Muscle of arm (tissue), 1 donor: ENCODE measurements at regions not wholly inside any gene's neighbourhood (a gene's known extent, or its start where the extent isn't known, plus 50 kb on each side); places are given as distances from the start of the nearest gene placed in this dataset.

Source experiments
- DNase-seq: peaks from one replicate; pipeline ENCODE4 v3.0.0-alpha.2; 2013

DNA sequence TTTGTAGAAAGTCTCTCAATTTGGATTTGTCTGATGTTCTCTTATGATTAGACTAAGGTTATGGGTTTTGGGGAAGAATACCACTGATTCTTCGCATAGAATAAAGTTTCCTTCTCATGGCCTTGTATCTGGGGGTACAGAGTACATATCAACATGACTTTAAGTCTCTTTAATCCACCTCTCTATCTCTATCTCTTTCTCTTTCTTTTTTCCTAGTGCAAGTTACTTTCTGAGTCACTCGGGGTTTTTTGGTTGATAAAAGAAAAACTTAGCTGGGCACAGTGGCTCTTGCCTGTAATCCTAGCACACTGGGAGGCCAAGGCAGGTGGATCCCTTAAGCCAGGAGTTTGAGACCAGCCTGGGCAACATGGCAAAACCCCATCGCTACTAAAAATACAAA, 100.1 kb upstream of the MAP4K3 start:
- no peak for DNase-seq

DNA sequence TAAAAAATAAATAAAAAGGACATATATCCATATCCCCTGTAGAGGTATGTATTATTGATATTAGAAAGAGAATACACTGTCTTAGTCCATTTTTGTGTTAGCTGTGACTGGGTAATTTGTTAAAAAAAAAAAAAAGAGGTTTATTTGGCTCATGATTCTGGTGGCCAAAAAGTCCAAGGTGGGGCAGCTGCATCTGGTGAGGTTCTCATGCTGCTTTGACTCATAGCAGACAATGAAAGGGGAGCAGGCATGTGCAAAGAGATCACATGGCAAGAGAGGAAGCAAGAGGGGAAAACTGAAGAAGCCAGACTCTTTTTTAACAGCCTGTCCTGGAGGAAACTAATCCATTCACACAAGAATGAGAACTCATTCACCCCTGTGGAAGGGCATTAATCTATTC, 101.6 kb upstream of the MAP4K3 start:
- DNase-seq: no peak

DNA sequence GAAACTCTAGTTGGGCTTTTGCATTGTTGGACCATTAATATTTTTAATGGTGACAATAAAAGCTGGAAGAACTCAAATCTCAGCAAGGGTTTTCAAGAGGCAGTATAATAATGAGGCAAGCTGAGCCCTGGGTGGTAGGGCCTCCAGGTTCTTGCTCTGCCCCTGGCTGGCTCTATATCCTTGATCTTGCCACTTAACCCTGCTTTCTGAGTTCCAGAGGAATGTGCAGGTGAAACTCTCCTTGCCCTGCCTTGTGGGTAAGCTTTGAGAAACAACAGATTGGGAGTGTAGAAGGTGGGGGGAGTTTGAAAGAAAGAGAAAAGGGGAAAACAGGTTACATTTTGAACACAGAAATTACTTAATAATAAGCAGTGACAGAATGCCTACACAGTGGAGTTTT, 103.3 kb upstream of the MAP4K3 start:
- DNase-seq: no peak

DNA sequence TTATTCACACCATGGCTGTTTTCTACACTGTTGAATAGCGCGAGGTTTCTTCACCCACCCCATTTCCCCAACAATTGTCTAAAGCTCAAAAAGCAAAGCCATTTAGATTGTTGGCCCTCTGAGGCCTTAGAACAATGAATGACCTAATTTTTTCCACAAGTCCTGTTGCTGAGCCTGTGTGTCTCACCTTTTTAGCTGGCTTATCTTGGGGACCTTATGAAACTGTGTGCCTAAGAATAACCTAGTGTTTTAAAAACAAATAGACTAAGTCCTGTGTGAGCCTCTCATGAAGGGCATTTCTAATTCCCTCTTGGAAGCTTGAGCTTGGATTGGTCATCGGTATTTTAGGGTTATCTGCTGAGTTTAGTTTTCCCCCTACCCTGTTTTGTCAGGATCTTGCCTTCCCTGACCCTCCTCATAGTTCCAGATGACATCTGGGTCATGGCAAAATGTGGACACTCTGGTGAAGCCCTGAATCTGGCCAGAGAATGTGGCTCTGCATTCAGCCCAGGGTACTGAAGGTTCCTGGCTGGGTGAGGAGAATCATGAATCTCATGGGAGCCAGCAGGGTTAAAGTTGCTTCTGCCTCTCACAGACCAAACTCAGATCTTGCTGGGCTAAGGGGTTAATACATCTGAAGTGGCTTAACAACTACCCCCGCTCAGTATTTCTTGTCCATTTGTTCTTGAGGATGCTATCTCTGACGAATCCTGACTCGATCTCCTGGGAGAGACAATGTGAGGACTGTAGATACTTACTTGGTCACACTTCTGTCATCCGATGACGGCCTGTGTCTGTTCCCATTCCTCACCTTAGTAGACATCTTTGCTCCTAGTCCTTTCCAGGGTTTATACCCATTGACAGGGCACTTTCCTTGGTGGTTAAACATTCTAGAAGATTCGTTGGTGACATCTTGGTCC, 104.2 kb upstream of the MAP4K3 start:
- no peak for DNase-seq

DNA sequence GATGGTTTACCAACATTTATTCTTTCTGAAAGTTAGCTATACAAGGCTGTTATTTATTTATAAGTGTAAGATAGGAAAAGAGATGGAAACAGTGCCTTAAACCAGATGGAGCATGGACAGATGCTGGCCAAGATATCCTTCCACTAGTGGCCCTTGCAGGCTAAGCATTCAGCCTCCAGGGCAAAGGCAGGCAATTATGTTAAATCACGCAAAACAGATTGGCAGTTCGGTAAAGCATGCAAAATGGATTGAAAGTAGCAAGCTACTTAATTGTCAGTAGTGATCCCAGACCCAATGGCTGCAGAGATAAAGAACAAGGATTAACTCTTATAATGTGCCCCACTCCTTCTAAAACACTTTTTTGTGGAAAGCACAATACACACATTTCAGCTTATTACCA, 105.4 kb upstream of the MAP4K3 start:
- DNase-seq: no peak

DNA sequence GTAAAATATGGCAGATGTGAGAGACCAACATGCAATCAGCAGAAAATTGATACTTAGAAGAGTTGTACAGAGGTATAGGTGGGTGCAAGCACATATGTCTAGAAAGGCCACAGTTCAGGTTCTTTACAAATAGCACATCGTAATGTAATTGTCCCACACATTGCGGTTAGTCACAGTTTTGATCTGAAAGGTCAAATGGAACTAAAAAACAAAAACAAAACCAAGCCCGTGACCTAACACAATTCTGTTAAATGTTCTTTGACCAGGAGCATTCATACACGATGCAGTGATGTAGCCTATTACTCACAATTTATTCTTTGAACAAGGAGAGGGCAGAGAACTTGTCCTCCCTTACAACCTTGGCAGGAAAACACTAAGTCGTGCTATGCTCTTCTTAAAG, 108.9 kb upstream of the MAP4K3 start:
- no peak for DNase-seq

DNA sequence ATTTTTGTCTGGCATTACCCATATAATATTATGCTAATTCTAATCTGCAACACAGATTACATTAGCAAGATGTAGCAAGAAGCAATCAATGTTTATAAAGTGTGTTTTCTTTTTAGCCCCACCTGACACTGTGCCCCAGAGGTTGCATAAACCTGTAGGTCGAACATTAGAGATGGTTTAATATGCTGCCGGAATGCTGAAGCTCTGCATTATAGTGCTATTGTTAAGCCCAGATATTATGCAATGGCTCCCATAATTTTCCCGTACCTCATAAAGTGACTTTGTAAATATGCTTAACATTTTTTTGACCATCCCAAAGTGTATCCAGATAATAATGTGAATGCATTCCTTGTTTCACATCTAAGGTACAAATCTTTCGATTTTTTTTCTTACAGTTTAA, 109.3 kb upstream of the MAP4K3 start:
- no peak for DNase-seq

DNA sequence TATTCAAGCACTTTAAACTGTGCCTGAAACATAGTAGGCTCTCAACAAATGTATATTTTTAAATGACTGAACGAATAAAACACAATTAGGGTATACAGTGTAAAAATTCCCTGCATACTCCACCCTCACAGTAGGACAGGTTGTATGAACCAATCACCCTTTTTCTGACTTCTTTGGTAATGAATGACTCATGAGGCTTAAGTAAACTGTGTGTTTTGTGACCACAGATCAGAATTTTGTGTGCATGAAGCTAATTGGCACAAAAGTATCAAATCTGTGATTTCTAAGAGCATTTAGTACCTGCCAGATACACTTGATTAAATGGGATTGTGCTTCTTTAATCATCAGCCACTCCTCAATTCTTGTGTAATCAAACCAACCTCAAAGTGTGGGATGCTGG, 109.9 kb upstream of the MAP4K3 start:
- no peak for DNase-seq

DNA sequence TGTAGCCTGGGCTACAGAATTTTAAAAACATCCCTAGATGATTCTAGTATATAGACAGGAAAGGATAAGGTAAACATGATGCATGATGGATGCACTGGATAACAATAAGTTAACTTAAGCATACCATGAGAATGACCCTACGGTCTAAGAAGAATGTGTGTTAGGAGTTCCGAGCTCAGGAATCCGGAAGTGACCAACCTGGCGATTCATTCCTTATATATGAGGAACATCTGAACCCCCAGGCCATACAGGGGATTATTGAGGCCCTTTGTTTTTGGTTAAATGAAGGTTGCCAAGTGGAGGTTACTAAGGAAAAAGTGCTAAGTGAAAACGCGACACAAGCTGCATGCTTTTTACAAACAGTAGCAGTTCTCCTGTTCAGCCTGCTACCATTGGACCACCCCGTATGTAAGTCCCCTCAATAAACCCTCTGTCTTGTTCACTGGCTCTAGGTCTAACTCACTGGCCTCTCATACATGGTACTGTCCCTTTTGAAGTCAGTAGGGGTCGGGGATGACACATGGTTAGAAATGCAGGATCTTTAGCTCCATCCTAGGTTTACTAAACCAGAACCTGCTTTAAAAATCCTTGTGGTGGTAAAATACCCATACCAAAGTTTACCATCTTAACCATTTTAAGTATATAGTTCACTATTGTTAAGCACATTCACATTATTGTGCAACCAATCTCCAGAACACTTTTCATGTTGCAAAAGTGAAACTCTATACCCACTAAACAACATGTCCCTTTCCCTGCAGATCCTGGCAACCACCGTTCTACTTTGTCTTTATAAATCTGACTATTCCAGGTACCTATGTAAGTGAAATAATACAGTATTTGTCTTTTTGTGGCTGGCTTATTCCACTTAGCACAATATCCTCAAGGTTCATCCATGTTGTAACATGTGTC, 111.0 kb upstream of the MAP4K3 start:
- DNase-seq: no peak

DNA sequence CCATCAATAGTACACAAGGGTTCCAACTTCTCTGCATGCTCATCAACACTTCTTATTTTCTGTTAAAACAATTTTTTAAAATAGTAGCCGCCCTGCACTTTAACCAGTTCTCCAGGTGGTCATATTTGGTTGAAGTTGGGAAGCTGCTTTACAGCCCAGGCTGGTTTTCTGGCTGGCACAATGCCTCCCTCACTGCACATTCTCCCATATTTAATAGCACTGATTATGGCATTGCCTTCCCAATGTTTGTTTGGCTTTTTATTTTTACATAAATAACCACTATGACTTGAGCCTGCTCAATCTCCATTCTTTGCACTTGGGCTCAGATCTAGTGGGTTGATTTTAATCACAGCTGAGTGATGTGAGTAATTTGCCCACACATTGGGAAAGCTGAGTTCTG, 111.9 kb upstream of the MAP4K3 start:
- no peak for DNase-seq

DNA sequence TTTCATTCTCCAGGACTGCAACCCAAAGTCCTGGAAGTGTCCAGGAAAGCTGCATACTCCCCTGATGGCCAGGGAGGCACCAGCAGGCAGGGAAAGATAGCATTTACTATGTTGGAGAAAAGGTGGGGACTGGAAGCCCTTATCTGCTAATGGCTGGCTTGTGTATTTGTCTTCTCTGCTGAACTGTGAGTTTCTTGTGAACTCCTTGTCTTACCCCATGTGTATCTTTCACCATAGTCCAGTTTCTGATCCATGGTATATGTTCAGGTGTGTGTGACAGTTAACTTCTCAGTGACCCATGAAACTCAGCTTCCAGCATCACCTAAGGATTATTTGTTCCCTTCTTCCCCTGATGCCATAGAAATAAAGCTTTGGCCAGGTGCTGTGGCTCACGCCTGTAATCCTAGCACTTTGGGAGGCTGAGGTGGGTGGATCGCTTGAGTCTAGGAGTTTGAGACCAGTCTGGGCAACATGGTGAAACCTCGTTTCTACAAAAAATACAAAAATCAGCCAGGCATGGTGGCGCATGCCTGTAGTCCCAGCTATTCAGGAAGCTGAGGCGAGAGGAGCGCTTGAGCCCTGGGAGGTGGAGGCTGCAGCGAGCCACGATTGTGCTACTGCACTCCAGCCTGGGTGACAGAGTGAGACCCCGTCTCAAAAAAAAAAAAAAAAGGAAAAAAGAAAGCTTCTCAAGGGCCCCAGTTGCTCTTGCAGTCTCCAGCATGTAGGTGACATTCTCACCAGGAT, 112.8 kb upstream of the MAP4K3 start:
- no peak for DNase-seq

DNA sequence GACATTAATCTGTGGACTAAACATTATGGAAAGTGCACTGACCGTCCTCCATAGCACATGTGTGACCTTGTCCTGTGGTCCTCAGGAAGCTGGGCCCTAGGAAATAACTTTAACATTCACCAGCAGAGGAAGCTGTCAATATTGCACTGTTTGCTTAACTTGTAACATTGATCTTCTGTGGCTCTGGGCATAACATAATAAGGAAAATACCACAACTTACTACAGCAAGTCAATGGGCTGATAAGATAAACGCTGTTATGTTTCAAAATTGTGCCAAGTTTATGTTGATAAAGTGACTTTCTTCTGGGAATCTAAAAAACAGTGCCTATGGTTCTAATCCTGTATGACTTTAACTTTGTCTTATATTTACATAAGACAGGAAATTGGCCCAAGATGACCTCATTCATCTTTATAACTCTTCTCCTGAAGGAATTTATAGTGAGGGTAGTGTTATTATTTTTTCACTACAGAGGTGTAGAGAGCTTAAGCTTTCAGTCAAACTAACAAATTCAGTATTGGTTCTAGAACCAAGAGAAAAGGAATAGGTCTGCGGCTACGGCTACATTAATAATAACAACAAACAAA, 113.7 kb upstream of the MAP4K3 start:
- DNase-seq: no peak

DNA sequence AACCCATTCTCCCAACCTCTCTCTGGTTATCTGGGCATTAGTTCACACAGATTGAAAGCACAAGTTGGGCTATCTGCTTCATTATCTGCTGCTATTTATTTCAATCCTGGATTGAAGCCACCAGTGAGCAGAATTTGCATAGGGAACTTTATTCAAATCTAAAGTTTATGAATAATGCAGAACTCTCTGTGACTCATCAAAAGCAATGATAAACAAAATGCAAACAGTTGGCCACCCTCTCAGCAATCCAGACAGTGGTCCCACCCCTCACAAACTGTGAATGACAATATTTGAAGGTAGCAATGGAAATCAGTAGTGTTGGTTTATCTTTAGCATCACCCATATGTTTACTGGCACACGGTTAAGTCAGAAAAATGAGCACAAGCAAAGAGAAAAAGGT, 106.8 kb upstream of the TMEM178A start:
- no peak for DNase-seq

DNA sequence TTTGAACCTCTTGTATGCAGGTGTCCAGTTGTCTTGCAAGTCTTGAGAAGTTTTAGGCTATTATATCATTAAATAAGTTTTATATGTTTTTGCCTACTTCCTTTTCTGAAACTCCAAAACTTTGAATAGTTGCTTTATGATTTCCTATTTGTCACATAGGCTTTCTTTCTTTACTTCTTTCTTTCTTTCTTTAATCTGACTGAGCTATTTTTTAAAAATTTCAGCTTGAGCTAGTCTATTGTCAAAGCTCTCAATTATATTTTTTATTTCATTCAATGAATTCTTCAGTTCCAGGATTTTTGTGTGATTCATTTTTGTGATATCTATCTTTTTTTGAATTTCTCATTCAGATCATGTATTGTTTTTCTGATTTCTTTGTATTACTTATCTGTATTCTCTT, 102.1 kb upstream of the TMEM178A start:
- no peak for DNase-seq

DNA sequence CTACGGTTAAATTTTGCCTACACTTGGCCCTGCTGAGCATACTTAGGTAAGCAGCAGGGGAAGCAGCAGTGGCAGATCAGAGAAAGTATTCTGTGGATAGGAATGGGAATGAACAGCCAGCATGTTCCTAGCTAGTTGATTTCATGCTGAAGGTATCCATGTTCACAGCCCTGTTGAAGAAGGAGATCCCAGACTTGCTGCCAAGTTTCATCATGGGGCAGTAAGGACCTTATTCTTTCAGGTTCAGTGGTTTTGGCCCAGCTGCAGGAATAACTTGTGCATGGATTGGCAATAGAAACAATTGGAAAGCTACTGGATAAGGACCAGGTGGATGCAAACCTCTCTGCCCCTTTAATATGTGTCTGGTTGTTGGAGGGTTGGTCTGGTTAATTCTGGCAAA, 98.2 kb upstream of the TMEM178A start:
- DNase-seq: no peak

DNA sequence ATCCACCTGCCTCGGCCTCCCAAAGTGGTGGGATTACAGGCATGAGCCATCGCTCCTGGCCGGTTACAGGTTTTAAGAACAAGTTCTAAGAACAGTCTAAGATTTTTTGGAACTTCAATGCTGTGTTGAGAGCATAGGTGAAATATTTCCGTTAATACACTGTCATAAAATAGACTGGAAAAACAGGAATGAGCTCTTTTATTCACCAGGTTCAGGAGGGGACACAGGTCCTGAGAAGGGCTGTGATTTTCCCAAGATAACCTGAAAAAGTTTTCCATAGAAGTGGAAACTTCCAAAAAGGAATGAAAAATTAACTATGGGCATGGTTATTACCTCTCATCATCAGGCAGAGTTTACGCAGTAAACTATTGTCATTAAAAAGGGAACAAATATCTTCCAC, 97.6 kb upstream of the TMEM178A start:
- DNase-seq: no peak

DNA sequence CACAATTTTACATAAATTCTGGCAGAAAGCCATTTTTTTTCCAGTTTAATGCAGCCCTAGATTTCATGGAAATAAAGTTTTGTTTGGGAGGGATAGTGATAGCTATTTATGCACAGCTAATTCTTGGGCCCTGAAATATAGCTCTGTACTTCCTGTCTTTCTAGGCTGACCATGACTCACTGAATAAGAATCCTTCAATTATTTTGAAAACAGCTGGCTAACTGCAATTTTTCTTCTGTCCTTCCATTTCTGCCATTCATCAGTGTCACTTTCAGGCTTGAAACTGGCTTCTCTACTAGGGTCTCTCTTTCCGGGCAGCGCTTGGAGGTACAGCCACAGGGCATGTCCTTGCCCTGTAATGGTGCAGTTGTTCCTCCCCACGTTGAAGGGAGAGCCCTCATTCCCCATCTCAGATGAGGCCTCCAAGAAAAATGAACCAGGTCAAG, 97.1 kb upstream of the TMEM178A start:
- DNase-seq: peak; percentile 40

DNA sequence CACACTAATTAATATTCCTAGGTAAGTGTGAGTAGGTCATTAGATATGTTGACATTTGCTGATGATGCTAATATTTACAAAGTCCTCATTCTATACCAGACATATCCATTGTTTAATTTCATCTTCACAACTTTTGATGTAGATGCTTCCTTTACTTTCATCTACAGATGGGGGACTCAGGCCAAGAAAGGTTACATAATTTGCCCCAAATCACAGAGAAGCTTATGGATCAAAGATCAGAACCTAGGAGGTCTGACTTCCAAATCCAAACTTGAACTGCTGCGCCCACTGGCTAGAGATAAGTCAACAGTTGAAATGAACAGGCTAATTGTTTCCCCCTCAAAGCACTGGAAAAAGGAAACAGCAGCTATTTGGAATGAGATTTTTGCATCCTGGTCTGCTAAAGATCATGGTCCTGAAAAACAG, 95.6 kb upstream of the TMEM178A start:
- no peak for DNase-seq

DNA sequence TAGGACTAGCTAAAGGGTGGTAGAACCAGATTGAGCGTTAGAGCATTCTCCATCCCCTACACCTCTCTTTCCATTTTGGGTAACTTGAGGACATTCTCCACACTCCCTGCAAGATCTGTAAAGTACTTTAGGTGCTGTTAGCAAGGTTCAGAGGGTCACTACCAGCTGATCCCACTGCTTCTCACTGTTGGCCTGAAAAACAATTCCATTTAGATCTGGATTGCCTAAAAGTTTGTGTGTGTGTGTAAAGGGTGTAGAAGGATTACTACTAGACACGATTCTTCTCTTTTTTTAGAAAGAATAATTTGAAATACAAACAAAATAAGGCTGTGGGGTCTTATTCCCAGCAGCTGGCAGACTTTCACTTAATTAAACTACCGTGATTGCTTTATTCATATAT, 95.1 kb upstream of the TMEM178A start:
- DNase-seq: no peak

DNA sequence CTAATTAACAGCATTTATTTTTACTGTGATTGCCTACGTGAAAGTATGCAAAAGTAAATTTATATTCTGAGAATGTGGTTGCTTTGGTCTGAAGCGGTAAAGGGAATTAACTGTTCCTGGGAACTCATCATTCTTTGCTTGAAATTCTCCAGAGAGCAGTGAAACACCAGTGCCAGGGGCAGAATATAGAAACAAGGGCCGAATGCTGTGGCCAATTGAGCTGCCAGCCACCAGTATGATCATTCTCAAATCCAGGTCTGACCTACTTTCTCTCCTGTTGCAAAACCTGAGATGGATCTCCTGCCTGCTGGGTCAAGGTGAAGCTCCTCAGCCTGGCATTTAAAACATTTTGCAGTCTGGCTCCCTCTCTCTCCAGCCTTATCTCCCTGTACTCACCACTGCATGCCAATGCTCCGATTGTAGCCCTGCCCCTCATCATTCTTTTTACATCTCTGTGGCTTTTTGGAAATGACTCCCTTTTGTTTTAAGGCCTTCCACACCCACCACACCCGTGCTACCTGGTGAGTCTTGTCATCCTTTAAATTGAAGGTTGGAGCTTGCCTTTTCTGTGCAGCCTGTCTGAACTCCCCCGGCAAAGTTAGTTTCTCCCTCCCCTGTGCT, 94.5 kb upstream of the TMEM178A start:
- DNase-seq: no peak

DNA sequence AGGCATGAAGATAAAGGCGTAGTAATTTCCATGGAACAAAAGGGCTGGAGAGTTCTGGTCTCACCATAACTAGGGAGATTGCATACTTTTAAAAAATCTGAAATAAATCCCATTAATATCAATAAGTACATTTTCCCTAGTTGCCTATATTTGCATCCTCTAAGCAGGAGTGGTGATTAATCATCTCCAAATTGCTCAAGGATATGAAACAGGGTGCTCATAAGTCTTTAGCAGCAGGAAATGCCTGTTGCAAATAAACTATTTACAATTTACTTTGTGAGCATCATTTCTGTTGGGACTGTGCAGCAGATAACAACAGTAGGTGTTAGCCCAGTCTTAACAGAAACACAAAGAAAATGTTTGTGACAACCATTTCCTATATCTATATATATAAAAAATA, 92.4 kb upstream of the TMEM178A start:
- no peak for DNase-seq
